ENCODE measurements at regions not wholly inside any gene's neighbourhood (a gene's known extent, or its start where the extent isn't known, plus 50 kb on each side); places are given as distances from the start of the nearest gene placed in this dataset.

GRCh38 chr1:212532469-212533147, 76.0 kb upstream of the ATF3 start:
- TF ChIP-seq CTCF (IDR thresholded peaks at IDR 0.05 in 8 of 11, conservative IDR thresholded peaks at IDR 0.05 in 3 of 11) (no peak), POLR2AphosphoS5 (IDR thresholded peaks at IDR 0.05) (no peak)
